Caki2 (cell line): ENCODE measurements at regions not wholly inside any gene's neighbourhood (a gene's known extent, or its start where the extent isn't known, plus 50 kb on each side); places are given as distances from the start of the nearest gene placed in this dataset.

ENCODE experiments used
- DNase-seq: peaks from one replicate; pipeline ENCODE4 v3.0.0-alpha.2; 2015; ENCODE audit warnings: low read depth
- in situ Hi-C: cut with HindIII; loops from 2 replicates; pipeline ENCODE4 v1.10.0; 2016; ENCODE audit warnings: low sequenced_read_pairs, low pct_unique_long_range_greater_than_20kb, mixed read lengths

- no peak for DNase-seq
- in situ Hi-C loops, result no loop called here
Observed at GRCh38 chrX:87727620-87728019, 210.0 kb downstream of the KLHL4 start.

- in situ Hi-C loops, result no loop called here
- DNase-seq, result peak; percentile 84
Observed at GRCh38 chrX:87728024-87728423, 210.4 kb downstream of the KLHL4 start.

GRCh38 chrX:87728459-87728858 is 210.9 kb downstream of the KLHL4 start:
- in situ Hi-C loops, result no loop called here
- DNase-seq, result peak; percentile 75

- in situ Hi-C loops, result no loop called here
- no peak for DNase-seq
Observed at GRCh38 chrX:87732133-87732532, 214.5 kb downstream of the KLHL4 start.

GRCh38 chrX:87736576-87736975 is 219.0 kb downstream of the KLHL4 start:
- in situ Hi-C loops, result no loop called here
- DNase-seq, result no peak

- no peak for DNase-seq
- in situ Hi-C loops, result no loop called here
Observed at GRCh38 chrX:87744391-87744790, 226.8 kb downstream of the KLHL4 start.

- in situ Hi-C loops, result no loop called here
- DNase-seq, result no peak
Observed at GRCh38 chrX:87755493-87755892, 237.9 kb downstream of the KLHL4 start.

- in situ Hi-C loops, result no loop called here
- DNase-seq, result no peak
Observed at GRCh38 chrX:87788976-87789375, 271.4 kb downstream of the KLHL4 start.

GRCh38 chrX:87798039-87798438 is 280.4 kb downstream of the KLHL4 start:
- in situ Hi-C loops, result no loop called here
- no peak for DNase-seq

GRCh38 chrX:87805829-87806490 is 288.4 kb downstream of the KLHL4 start:
- peak; percentile 75 for DNase-seq
- in situ Hi-C loops, result no loop called here

GRCh38 chrX:87808576-87809243 is 291.1 kb downstream of the KLHL4 start:
- DNase-seq, result no peak
- in situ Hi-C loops, result no loop called here

- DNase-seq, result no peak
- in situ Hi-C loops, result no loop called here
Observed at GRCh38 chrX:87813566-87813965, 296.0 kb downstream of the KLHL4 start.

- no peak for DNase-seq
- in situ Hi-C loops, result no loop called here
Observed at GRCh38 chrX:87846956-87847355, 329.4 kb downstream of the KLHL4 start.

- in situ Hi-C loops, result no loop called here
- no peak for DNase-seq
Observed at GRCh38 chrX:87873347-87873941, 355.8 kb downstream of the KLHL4 start.

GRCh38 chrX:87874043-87874442 is 356.4 kb downstream of the KLHL4 start:
- no peak for DNase-seq
- in situ Hi-C loops, result no loop called here

- no peak for DNase-seq
- in situ Hi-C loops, result no loop called here
Observed at GRCh38 chrX:87878926-87879325, 361.3 kb downstream of the KLHL4 start.

- DNase-seq, result no peak
- in situ Hi-C loops, result no loop called here
Observed at GRCh38 chrX:87890437-87890836, 372.8 kb downstream of the KLHL4 start.

GRCh38 chrX:87895421-87895820 is 377.8 kb downstream of the KLHL4 start:
- in situ Hi-C loops, result no loop called here

GRCh38 chrX:87896057-87896456 is 378.5 kb downstream of the KLHL4 start:
- no peak for DNase-seq
- in situ Hi-C loops, result no loop called here

More at GRCh38 chrX:87895421-87895820, 377.8 kb downstream of the KLHL4 start:
- DNase-seq, result no peak
